ENCODE measurements at regions not wholly inside any gene's neighbourhood (a gene's known extent, or its start where the extent isn't known, plus 50 kb on each side); places are given as distances from the start of the nearest gene placed in this dataset.

DNA sequence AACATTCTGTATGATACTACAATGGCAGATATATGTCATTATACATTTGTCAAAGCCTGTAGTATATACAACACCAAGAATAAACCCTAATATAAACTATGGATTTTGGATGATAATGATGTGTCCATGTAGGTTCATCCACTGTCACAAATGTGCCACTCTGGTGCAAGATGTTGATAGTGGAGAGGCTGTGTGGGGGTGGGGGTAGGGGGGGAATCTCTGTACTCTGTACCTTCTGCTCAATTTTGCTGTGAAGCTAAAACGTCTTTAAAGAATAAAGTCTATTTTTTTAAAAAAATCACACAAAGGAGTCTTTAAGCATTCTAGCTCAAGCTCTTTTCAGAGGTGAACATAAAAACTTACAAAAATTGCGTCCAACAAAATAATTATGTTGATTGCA lies 88.2 kb upstream of the ABI3BP start:
- no peak for DNase-seq

DNA sequence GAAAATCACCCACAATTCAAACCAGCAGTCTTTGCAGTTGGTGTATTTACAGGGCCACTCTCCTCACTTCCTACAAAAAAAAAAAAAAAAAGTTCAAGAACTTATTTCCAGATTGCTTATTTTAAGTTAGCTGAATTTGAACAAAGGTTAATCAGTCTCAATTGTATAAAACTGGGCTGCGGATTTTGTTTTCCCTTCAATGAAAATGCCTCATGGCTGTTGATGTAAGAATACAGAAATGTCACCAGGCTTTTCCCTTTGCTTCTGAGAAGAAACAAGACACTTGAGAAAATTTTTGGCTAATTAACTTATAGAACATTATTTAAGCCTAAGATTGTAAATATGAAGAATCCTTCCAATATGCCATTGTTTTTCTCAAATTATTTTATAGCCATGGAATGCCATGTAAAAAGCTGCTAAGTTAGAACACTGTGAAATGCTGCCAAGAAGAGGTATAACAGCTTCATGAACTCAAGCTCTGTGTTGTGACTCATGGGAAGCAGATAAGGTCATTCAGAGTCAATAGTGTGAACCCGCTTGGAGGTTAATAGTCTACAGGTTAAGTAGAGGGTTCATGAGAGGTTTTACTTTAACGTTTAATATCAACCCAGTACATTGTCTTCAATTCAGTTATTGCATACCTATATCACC lies 84.3 kb upstream of the ABI3BP start:
- no peak for DNase-seq

DNA sequence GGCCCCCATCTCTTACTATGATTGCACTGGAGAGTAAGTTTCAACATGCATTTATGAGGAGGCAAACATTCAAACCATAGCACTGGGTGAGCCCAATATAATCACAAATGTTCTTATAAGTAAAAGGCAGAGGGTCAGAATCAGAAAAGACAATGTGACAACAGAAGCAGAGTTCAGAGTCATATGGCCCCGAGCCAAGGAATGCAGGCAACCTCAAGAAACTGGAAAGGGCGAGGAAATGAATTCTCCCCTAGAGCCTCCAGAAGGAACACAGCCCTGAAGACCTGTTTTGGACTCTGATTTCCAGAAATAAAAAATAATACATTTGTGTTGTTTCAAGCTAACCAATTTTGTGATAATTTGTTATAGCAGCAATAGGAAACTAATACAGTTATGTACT lies 81.3 kb upstream of the ABI3BP start:
- DNase-seq = no peak

DNA sequence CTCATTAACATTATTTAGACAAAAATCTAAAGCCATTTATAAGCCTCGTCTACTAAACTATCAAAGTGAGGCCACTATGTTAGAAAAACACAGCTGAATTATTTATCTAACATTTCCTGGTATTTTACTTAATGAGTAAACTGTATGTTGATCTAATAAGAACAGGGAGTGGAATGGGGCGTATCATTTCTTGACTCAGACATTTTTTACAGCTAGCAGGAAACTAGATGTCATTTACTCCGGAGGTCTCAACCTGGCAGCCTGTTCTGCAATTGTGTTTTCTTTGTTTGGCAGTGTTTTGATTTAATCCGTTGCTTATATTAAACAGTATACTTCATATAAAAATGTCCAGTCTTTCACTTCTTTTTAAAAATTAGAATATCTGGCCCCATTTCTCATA lies 79.1 kb upstream of the ABI3BP start:
- no peak for DNase-seq

DNA sequence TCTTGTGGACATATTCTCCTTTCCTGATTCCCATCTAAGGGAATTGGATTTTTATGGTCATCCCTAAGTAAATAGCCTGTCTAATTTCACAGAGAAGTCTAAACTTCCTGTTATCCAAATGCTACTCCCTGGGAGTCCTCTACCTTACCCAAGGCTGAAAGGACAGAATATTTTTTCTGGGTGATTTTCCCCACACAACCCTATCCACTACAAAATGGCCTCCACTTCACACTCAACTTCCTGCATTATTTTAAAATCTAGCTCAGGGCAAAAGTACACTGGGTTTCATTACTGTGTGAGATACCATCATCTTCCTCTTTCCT lies 77.5 kb upstream of the ABI3BP start:
- no peak for DNase-seq

DNA sequence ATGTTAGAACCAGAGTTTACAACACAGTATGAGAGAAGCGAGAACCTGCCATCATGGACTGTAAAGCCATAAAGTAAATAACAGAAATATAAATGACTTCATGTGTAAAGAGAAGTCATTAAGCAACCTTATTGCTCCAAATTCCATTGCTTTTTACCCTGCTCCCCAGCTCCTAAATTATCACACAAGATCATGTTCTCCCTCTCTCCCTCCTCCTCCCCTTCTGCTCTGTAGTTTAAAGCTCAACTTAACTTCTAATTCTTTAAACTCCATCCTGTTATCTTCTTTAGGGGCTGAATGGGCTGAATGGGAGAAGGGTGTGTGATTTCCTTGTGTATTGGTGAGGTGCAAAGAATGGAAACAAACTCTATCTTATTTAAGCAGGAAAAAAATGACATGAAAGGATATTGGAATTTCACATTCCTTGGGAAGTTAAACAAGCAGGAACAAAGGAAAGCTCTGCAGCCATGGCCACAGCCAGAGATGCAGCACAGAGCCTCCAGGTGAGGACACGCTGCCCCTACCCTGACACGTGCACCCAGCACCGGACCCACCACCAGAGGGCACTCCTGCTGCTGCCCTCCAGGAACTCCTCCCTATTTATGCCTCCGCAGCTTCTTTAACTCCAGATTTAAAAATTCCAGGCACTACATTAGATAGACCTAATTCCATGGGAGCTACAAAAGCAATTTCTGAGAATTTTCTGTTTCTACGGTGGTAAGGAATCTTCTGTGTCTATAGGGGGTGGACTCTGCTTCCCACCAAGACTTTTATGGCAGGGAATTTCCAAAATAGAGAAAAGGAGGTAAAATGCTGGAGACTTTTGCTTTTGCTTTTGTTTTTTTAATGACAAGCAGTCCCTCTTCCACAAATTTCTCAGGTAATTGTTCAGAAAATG lies 76.9 kb upstream of the ABI3BP start:
- peak; percentile 18 for DNase-seq

DNA sequence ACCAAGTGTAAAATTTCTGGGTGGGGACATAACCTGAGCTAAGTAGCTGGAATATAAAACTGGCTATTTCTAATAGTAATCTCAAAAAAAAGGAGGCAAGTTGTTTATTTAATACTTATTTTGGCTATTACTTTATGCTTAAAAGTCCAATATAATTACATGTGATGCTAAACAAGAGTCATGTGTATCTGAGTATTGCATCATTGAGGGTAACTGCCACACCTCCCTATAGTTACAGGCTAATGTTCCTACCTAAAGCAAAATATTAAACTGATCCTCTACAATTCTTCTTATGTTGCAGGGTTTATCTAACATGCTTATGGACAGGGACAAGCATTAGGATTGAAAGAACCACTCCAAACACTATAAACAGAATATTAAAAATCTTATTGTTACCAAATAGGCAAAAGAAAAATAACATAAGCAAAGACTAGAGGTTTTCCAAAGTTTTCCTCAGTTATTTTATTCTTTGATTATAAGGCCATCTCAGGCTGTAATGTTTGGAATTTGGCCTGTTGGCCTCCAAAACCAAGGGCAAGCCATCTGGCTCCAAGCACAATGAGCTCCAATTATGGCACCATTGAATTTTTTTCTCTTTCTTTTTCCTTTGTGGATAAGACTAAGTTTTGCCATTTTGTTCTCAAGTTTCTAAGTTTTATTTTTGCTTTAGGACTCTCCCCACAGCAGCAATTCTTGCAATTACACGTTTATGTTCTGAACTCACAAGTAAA lies 75.8 kb upstream of the ABI3BP start:
- no peak for DNase-seq

DNA sequence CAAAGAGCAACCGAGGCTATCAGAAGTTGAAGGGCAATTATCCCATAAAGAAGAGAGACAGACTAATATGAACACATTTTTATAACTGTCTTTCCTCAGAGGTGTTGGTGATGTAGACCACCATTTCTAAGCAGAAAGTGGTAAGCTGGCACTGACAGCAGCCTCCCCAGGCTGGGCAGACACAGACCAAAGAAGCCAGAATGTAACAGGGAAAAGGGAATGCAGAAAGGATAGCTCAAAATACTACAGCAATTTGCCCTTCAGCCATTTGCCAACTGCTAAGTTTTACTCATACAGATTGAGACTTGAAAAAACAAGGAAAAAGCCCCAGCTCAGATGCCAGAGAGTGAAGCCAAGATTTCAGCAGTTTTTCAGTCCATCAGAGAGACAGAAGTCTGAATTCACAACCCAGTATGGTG lies 73.5 kb upstream of the ABI3BP start:
- no peak for DNase-seq

DNA sequence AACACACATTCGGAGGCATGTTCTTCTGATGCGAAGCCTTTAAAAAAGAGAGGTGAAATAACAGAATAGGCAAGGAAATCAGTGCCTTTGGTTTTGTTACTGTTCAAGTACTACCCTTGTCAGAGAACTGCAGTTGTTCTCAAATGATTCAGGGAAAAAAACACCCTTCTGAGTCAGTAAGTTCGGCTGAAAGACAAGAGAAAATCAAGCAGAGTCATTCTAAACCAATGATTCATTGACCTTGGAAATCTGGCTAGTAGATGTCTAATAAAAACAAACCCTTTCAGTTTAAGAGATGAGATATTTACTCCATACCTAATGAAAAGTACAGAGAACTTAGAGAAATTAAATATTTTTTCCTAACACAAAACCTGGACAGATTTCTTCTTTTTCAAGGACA lies 72.7 kb upstream of the ABI3BP start:
- no peak for DNase-seq

DNA sequence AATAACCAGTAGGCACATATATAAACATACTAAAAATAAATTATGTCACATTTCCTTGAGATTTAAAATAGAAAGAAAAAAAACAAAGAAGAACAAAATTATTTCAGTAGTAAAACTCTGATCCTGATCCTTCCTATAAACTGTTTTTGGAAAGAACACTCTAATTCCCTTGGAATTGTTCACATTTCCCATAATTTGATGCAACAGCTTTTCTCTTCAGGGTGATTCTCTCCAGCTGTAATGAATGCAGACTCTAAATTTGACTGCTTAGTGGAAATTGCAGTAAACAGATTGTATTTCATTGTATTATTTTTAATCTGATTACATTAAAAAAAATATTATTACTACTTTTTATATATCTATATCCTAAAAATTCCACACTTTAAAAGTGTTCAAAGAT lies 70.2 kb upstream of the ABI3BP start:
- no peak for DNase-seq

DNA sequence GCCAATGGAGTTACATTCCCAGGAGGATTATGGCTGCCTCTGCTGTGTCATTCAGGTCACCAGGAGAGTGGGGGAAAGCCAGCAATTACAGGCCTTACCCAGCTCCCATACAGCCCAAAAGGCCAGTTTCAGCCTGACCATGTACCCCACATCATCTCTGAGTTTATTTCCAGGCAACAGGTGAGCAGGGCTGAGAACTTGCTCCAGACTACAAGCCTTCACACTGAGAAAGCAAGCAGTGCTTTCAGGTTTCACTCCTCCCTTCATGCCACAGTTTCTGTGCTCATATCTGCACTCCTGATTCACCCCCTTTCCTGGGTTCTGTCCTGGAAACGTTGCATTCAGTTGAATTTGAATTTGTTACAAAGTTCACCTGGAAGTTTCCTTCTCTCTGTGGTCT lies 68.1 kb upstream of the ABI3BP start:
- no peak for DNase-seq

DNA sequence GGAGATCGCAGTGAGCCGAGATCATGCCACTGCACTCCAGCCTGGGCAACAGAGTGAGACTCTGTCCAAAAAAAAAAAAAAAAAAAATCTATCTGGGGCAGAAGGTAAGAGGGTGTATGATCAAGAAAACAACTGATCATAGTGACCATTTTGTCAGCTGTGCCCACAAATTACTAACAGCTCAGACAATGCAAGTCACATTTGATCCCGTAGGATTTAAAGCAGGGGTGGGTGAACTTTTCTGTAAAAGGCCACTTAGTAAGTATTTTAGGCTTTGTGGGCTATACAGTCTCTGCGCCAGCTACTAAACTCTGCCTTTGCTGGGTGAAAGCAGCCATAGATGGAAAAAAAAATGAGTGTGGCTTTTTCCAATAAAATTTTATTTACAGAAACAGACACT lies 57.6 kb upstream of the ABI3BP start:
- DNase-seq = no peak

DNA sequence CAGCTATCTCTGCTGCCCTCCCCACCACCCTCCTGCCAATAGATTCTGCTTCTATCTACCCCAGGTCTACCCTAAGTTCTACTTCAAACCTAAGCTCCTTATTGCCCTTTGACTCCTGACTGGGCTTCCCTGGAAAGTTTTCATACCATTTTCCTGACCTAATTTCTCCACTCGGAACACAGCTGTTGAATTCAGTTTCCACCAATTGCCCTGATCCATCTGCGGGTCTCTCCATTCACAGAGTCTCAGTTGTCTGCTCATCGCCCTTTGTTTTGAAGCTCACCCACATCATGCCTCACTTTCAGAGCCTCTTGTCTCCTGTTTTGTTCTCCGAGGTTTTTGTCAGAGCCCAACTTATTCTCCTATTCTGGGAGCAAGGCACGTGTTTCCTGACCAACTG lies 56.8 kb upstream of the ABI3BP start:
- no peak for DNase-seq

DNA sequence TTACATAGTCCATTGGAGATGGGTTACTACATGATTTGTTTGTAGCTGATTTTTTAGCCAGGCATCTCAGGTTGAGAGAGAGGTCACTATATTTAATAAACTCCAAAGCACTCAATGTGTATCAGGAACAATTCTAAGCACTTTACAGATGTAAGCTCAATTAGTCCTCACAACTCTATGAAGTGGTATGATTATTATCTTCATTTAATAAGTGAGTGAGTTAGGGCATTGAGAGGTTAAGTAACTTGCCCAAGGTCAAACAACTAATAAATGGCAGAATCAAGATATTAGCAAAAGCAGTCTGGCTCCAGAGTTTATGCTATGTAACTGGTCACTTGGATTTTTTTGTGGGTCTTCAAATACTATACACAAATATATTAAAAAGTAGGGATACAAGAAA lies 56.3 kb upstream of the ABI3BP start:
- DNase-seq = no peak

DNA sequence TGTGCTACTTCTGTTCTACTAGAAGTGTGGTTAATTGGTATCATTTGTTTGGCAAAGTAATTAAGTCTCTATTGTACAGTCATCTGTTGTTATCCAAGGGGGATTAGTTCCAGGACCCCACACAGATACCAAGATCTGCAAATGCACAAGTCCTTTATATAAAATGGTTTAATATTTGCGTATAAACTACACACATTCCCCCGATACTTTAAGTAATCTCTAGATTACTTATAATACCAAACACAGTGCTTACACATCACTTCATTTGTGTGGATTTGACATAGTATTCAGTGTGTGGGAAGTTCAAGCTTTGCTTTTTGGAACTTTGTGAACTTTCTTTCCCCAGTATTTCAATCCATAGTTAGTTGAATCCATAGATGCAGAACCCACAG lies 50.5 kb upstream of the ABI3BP start:
- DNase-seq = no peak

DNA sequence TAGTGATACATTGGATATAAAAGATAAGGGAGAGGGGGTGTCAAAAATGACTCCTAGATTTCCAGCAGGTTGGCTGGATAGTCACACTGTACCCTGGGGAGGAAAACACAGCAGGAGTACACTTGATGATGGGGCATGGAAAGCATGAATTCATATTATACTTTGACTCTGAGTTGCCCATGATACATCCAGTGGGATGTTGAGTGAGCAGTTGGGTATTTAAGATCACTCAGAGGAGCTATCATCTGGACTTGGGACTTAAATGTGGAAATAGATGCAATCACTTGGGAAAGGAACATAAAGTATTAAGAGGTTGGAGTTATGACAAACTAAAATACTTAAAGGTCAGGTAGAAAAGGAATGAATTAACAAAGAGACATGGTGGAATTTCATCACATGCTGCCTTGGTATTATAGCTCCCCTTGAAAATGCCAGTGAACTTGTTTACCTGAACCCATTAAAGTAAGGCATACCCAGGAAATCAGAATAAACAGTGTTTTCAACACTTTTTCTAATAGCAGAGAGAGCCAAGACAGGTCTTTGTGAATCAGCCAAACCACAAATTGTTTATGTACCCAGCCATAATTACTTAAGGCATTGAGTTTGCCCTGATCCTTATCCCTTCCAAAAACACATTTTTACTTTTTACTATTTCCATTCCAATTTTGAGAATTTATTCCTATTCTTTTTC lies 49.9 kb upstream of the ABI3BP start:
- no peak for DNase-seq
